Lower leg skin (tissue), 4 donors: ENCODE measurements at regions not wholly inside any gene's neighbourhood (a gene's known extent, or its start where the extent isn't known, plus 50 kb on each side); places are given as distances from the start of the nearest gene placed in this dataset.

Experiments used
- DNase-seq, 2 donors: peaks; one replicate each; pipeline ENCODE4 v3.0.0-alpha.2; 2019; ENCODE audit warnings: low spot score in 2 of 2
- H3K4me3 ChIP-seq: fragments of 200-600 bp; sonication (generic); 2 replicates; pipeline ENCODE4 v1.5.1; 2017; ENCODE audit warnings: mild to moderate bottlenecking, low read depth; ENCODE audit not compliant: poor library complexity, severe bottlenecking
- POLR2A ChIP-seq, 2 donors: fragments of 450-650 bp; IDR thresholded peaks; one replicate each; pipeline ENCODE4 v1.6.1; 2016 to 2017; ENCODE audit warnings: antibody characterized with exemption in 2 of 2, mild to moderate bottlenecking in 1 of 2, moderate library complexity in 1 of 2
- WGBS, 2 donors: methylation state at CpG; one replicate each; pipeline ENCODE4 v1.1.5; 2018; 5-methylcytosine and 5-hydroxymethylcytosine counted together
- intact Hi-C: fragments of 100-400 bp; cut with DNase I; formaldehyde crosslinking; loops from one replicate; pipeline ENCODE4 v1.15.0; 2023; ENCODE audit warnings: low total_unique reads
- TF ChIP-seq, protein P1 (sequence below), 3 donors: fragments of 450-650 bp; IDR thresholded peaks; one replicate each; pipeline ENCODE4 v1.5.1; 2016; ENCODE audit warnings: antibody characterized with exemption in 3 of 3, mild to moderate bottlenecking in 3 of 3, moderate library complexity in 2 of 3

- intact Hi-C loops = no loop called here
- no peak for TF ChIP-seq POLR2A (IDR thresholded peaks at IDR 0.05)
- TF ChIP-seq, protein P1, sequence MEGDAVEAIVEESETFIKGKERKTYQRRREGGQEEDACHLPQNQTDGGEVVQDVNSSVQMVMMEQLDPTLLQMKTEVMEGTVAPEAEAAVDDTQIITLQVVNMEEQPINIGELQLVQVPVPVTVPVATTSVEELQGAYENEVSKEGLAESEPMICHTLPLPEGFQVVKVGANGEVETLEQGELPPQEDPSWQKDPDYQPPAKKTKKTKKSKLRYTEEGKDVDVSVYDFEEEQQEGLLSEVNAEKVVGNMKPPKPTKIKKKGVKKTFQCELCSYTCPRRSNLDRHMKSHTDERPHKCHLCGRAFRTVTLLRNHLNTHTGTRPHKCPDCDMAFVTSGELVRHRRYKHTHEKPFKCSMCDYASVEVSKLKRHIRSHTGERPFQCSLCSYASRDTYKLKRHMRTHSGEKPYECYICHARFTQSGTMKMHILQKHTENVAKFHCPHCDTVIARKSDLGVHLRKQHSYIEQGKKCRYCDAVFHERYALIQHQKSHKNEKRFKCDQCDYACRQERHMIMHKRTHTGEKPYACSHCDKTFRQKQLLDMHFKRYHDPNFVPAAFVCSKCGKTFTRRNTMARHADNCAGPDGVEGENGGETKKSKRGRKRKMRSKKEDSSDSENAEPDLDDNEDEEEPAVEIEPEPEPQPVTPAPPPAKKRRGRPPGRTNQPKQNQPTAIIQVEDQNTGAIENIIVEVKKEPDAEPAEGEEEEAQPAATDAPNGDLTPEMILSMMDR (IDR thresholded peaks at IDR 0.05) = no peak
- 38 to 57% methylated on average over 3 of the region's 3 CpGs for WGBS, 2 donors
- no peak overlapping the region for H3K4me3 ChIP-seq
- DNase-seq = no peak
These were observed 252.6 kb downstream of the SLITRK5 start for GRCh38 chr13:87923753-87924152.

DNA sequence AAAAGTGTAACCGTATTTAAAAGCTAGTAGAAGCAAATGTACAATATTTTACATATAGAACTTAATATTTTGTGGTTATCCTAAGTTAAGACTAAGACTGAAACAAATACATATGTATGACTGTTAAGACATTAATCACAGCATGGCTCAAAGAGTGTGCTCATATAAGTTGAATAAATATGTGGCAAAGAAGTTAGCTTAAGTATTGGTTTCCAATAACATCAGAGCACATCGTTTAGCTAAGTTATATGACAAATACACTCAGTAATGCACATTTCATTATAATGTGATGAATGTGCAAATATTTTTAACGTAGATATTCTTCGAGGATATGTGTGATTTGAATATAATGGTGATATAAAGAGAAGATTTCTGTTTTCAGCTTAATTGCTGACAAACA is 253.8 kb downstream of the SLITRK5 start:
- TF ChIP-seq, protein P1 (IDR thresholded peaks at IDR 0.05) = no peak
- no peak for TF ChIP-seq POLR2A (IDR thresholded peaks at IDR 0.05)
- WGBS, 2 donors = 67 to 68% methylated on average over 4 of the region's 4 CpGs
- DNase-seq = no peak
- intact Hi-C loops = no loop called here
- no peak overlapping the region for H3K4me3 ChIP-seq

DNA sequence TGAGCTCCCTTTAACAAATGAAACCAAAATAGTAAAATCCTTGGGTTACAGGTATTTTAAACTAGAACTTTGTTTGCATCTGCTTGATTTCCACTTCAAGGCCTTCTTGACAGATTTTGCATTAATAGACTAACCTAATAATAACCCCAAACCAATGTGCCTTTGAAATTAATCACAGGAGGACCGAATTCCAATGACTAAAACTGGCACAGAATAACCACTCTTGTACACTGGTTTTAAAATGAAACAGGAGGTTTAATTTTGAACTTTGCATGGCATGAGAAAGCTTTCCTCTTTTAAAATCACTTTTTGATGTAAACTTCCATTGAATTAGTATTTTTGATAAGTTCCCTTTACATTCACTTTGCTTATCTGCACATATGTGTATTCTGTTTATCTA is 269.6 kb downstream of the SLITRK5 start:
- no peak for DNase-seq
- intact Hi-C loops = no loop called here
- 46 to 57% methylated on average over 1 of the region's 1 CpG for WGBS, 2 donors
- H3K4me3 ChIP-seq = no peak overlapping the region
- TF ChIP-seq, protein P1 (IDR thresholded peaks at IDR 0.05) = no peak
- TF ChIP-seq POLR2A (IDR thresholded peaks at IDR 0.05) = no peak

- intact Hi-C loops = no loop called here
- TF ChIP-seq, protein P1 (IDR thresholded peaks at IDR 0.05) = no peak
- TF ChIP-seq POLR2A (IDR thresholded peaks at IDR 0.05) = no peak
- DNase-seq = no peak
- WGBS, 2 donors = 47 to 48% methylated on average over 3 of the region's 3 CpGs
- no peak overlapping the region for H3K4me3 ChIP-seq
These were observed 270.1 kb downstream of the SLITRK5 start for GRCh38 chr13:87941226-87941625.

GRCh38 chr13:87942205-87942604 is 271.0 kb downstream of the SLITRK5 start:
- no peak overlapping the region for H3K4me3 ChIP-seq
- TF ChIP-seq, protein P1 (IDR thresholded peaks at IDR 0.05) = no peak
- no peak for TF ChIP-seq POLR2A (IDR thresholded peaks at IDR 0.05)
- intact Hi-C loops = no loop called here
- 63 to 69% methylated on average over 1 of the region's 1 CpG for WGBS, 2 donors
- DNase-seq = no peak

DNA sequence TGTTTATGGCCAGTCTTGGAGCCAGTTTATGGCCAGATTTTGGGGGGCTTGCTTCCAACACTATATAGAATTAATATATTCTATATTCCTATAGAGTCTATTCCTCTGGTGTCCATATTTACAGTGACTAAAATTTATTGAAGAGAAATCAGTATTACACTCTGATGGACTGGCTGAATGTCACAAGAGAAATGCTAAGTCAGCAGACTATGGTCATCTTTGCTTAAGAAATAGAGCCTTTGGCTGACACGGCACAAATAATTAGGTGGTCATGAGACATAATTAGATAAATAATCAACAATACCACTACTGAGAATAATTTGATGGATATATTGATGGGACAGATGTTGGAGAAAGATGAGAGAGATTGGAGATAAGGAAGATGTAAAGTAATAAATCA is 272.9 kb downstream of the SLITRK5 start:
- DNase-seq = no peak
- no peak overlapping the region for H3K4me3 ChIP-seq
- WGBS, 2 donors = 67 to 73% methylated on average over 1 of the region's 1 CpG
- no peak for TF ChIP-seq POLR2A (IDR thresholded peaks at IDR 0.05)
- TF ChIP-seq, protein P1 (IDR thresholded peaks at IDR 0.05) = no peak
- intact Hi-C loops = no loop called here
